ENCODE measurements at regions not wholly inside any gene's neighbourhood (a gene's known extent, or its start where the extent isn't known, plus 50 kb on each side); places are given as distances from the start of the nearest gene placed in this dataset.
A peak's percentile ranks its signal among the peaks of the same experiment; 100 is the strongest.

DNA sequence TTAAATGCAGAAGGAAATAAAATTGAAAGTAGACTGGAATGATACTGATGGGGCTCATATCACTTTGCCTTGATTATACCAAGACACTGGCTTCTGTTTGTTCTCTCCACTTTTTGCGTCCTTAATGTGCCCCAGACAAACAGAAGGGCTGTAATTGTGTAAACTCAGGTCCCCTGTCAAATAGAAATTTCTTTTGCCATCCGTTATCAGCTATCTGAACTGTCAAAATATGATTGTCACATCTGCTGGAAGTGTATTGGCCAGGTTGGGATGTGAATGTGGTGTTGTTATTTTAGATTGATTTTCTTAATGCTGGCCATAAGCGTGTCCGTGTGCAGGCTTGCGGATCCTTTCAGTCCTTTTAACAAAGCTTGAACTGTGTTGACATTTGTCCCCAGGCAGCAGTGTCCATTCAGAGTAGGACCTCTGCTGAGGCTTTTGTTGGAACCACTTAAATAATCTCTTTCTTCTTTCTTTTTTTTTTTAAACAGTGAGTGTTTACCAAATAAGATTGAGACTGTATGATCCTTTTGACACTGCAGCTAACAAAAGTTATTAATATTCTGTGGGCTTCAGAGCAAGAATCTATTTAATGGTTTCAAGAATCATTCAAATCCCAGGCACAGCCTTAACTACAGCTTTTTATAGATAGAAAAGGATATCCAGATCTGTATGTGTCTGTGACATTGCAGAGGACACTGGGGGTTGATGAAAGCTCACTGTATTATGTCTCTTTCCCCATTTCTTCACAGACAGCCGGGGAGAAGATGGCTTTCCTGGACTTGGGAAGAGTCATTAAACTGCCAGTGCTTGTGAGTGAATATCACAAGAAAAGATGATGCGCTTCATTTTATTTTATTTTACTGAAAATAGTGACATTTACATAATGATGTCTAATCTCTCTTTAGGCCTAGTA lies 171.7 kb downstream of the ZNF608 start:
- no peak overlapping the region for H3K27ac ChIP-seq (ENCODE audit: extremely low read length, insufficient read depth, low read length)
- BruUV-seq (replicated peaks) = no TSS peak
- FAIRE-seq = no peak
- no peak overlapping the region for H3K9ac ChIP-seq (ENCODE audit: insufficient read depth, low read depth, low read length)
- ATAC-seq = peak; percentile 75
- H3K4me3 ChIP-seq (replicated peaks in 1 of 3; ENCODE audit: insufficient read depth in 1 of 3, low read depth in 2 of 3, low read length in 3 of 3) = no peak overlapping the region; a peak in 1 of 6 replicates
- in situ Hi-C loops (cut with HindIII; ENCODE audit: extremely low pct_ligation_motif_present, low pct_unique_long_range_greater_than_20kb) = no loop called here
- intact Hi-C loops (cut with micrococcal nuclease; ENCODE audit: unreplicated experiment) = no loop called here
- H2AFZ ChIP-seq (ENCODE audit: low read length) = no peak overlapping the region
- DNase-seq (ENCODE audit: low spot score) = no peak
- WGBS (ENCODE audit: low lambda C conversion rate) = 31% methylated on average over 7 of the region's 7 CpGs
- H3K9me3 ChIP-seq (ENCODE audit: low read length) = no peaks in the 10 kb centered on the region
- ChIA-PET POLR2A (no interaction called here), CTCF (ENCODE audit: low intra/inter-chr PET ratio, low total read pairs) (no interaction called here)
- no peaks in the 10 kb centered on the region for H3K36me3 ChIP-seq (replicated peaks in 1 of 2; ENCODE audit: control insufficient read depth in 1 of 2, insufficient read depth in 2 of 2, low read length in 2 of 2)
- TF ChIP-seq MLLT10 (CRISPR knock-in tag; IDR thresholded peaks at IDR 0.05) (no peak), BCL6 (CRISPR knock-in tag; IDR thresholded peaks at IDR 0.05) (0 out of 2 replicates have a peak, but pooled peaks have one; percentile 14), GATAD2A (CRISPR knock-in tag; IDR thresholded peaks at IDR 0.05) (0 out of 2 replicates have a peak, but pooled peaks have one; percentile 13), FOXA1 (IDR thresholded peaks at IDR 0.05) (no peak), FOXA1 (CRISPR knock-in tag; IDR thresholded peaks at IDR 0.05) (peak; percentile 30; the same call in 1 of the 2 replicates), FOXA3 (CRISPR knock-in tag; IDR thresholded peaks at IDR 0.05) (peak; percentile 22; the same call in 1 of the 2 replicates)
- TF ChIP-seq, protein P1, sequence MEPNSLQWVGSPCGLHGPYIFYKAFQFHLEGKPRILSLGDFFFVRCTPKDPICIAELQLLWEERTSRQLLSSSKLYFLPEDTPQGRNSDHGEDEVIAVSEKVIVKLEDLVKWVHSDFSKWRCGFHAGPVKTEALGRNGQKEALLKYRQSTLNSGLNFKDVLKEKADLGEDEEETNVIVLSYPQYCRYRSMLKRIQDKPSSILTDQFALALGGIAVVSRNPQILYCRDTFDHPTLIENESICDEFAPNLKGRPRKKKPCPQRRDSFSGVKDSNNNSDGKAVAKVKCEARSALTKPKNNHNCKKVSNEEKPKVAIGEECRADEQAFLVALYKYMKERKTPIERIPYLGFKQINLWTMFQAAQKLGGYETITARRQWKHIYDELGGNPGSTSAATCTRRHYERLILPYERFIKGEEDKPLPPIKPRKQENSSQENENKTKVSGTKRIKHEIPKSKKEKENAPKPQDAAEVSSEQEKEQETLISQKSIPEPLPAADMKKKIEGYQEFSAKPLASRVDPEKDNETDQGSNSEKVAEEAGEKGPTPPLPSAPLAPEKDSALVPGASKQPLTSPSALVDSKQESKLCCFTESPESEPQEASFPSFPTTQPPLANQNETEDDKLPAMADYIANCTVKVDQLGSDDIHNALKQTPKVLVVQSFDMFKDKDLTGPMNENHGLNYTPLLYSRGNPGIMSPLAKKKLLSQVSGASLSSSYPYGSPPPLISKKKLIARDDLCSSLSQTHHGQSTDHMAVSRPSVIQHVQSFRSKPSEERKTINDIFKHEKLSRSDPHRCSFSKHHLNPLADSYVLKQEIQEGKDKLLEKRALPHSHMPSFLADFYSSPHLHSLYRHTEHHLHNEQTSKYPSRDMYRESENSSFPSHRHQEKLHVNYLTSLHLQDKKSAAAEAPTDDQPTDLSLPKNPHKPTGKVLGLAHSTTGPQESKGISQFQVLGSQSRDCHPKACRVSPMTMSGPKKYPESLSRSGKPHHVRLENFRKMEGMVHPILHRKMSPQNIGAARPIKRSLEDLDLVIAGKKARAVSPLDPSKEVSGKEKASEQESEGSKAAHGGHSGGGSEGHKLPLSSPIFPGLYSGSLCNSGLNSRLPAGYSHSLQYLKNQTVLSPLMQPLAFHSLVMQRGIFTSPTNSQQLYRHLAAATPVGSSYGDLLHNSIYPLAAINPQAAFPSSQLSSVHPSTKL (CRISPR knock-in tag; IDR thresholded peaks at IDR 0.05) = peak; percentile 38; the same call in 1 of the 2 replicates
- no peaks in the 10 kb centered on the region for H4K20me1 ChIP-seq (ENCODE audit: insufficient read depth, low read length)
- no peaks in the 10 kb centered on the region for H3K79me2 ChIP-seq (ENCODE audit: insufficient read depth, low read length)
- H3K27me3 ChIP-seq (ENCODE audit: control insufficient read depth in 1 of 2, insufficient read depth in 2 of 2, low read length in 2 of 2) = no peaks in the 10 kb centered on the region
- peak overlapping the region; percentile 55 for H3K4me2 ChIP-seq (ENCODE audit: low read depth, low read length)
- peaks cover 70% of the 10 kb centered on the region for H3K4me1 ChIP-seq (ENCODE audit: insufficient read depth, low read length)
